ENCODE measurements at regions not wholly inside any gene's neighbourhood (a gene's known extent, or its start where the extent isn't known, plus 50 kb on each side); places are given as distances from the start of the nearest gene placed in this dataset.

DNA sequence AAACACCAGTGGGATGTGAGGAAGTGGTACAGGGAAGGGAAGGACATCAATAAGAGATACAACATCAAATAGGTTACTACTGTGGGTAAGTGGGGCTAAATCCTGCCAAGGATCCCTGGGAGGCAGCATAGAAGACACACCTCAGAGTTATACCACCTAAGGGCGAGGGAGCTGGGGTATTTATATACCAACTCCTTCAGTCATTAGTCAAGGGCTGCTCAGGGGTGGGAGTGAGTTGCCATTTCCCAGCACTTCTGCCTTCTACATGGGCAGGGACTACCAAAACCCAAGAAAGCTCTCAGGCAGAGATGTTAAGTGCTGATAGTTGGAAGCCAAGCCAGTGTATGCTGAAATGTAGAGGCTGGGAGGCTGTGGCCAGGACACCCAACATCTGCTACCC is 57.5 kb upstream of the MARCHF10 start:
- no peaks in the 10 kb centered on the region for H3K27me3 ChIP-seq (replicated peaks; ENCODE audit: control insufficient read depth, insufficient read depth, low read length)
- no peaks in the 10 kb centered on the region for H3K36me3 ChIP-seq (ENCODE audit: control insufficient read depth, insufficient read depth, low read length, severe bottlenecking)
- DNase-seq (ENCODE audit: low read depth): no peak
- no peak overlapping the region for H3K9ac ChIP-seq (ENCODE audit: low read length)
- H3K4me3 ChIP-seq (ENCODE audit: low read length): no peak overlapping the region
- peaks cover 10% of the 10 kb centered on the region for H3K4me1 ChIP-seq (ENCODE audit: control insufficient read depth, insufficient read depth, low read length)
- no peaks in the 10 kb centered on the region for H3K9me3 ChIP-seq (ENCODE audit: control insufficient read depth, low read length)

DNA sequence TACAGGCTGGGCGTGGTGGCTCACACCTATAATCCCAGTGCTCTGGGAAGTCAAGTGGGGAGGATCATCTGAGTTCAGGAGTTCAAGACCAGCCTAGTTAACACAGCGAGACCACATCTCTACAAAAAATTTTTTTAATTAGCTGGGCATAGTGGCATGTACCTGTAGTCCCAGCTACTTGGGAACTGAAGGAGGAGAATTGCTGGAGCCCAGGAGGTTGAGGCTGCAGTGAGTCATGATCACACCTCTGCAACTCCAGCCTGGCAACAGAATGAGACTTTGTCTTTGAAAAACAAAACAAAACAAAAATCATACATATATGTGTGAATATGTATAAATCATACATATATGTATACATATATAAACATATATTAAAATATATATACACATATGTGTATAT is 54.1 kb upstream of the MARCHF10 start:
- no peak for DNase-seq (ENCODE audit: low read depth)
- Histone ChIP-seq H3K4me3 (ENCODE audit: low read length) (no peak overlapping the region), H3K36me3 (ENCODE audit: control insufficient read depth, insufficient read depth, low read length, severe bottlenecking) (no peaks in the 10 kb centered on the region), H3K9me3 (ENCODE audit: control insufficient read depth, low read length) (no peaks in the 10 kb centered on the region), H3K4me1 (ENCODE audit: control insufficient read depth, insufficient read depth, low read length) (peaks cover 15% of the 10 kb centered on the region), H3K9ac (ENCODE audit: low read length) (no peak overlapping the region), H3K27me3 (replicated peaks; ENCODE audit: control insufficient read depth, insufficient read depth, low read length) (no peaks in the 10 kb centered on the region)

GRCh38 chr17:62860962-62861873 is 53.1 kb upstream of the MARCHF10 start:
- Histone ChIP-seq H3K9ac (ENCODE audit: low read length) (no peak overlapping the region), H3K9me3 (ENCODE audit: control insufficient read depth, low read length) (no peaks in the 10 kb centered on the region), H3K36me3 (ENCODE audit: control insufficient read depth, insufficient read depth, low read length, severe bottlenecking) (no peaks in the 10 kb centered on the region), H3K27me3 (replicated peaks; ENCODE audit: control insufficient read depth, insufficient read depth, low read length) (no peaks in the 10 kb centered on the region), H3K4me1 (ENCODE audit: control insufficient read depth, insufficient read depth, low read length) (peaks cover 23% of the 10 kb centered on the region), H3K4me3 (ENCODE audit: low read length) (no peak overlapping the region)
- DNase-seq (ENCODE audit: low read depth): no peak

GRCh38 chr17:62859146-62859545 is 51.0 kb upstream of the MARCHF10 start:
- Histone ChIP-seq H3K36me3 (ENCODE audit: control insufficient read depth, insufficient read depth, low read length, severe bottlenecking) (no peaks in the 10 kb centered on the region), H3K9me3 (ENCODE audit: control insufficient read depth, low read length) (no peaks in the 10 kb centered on the region), H3K9ac (ENCODE audit: low read length) (peak overlapping the region; percentile 64), H3K4me1 (ENCODE audit: control insufficient read depth, insufficient read depth, low read length) (peaks cover 33% of the 10 kb centered on the region), H3K4me3 (ENCODE audit: low read length) (no peak overlapping the region), H3K27me3 (replicated peaks; ENCODE audit: control insufficient read depth, insufficient read depth, low read length) (no peaks in the 10 kb centered on the region)
- peak; percentile 36 for DNase-seq (ENCODE audit: low read depth)
